ENCODE measurements at regions not wholly inside any gene's neighbourhood (a gene's known extent, or its start where the extent isn't known, plus 50 kb on each side); places are given as distances from the start of the nearest gene placed in this dataset.

DNA sequence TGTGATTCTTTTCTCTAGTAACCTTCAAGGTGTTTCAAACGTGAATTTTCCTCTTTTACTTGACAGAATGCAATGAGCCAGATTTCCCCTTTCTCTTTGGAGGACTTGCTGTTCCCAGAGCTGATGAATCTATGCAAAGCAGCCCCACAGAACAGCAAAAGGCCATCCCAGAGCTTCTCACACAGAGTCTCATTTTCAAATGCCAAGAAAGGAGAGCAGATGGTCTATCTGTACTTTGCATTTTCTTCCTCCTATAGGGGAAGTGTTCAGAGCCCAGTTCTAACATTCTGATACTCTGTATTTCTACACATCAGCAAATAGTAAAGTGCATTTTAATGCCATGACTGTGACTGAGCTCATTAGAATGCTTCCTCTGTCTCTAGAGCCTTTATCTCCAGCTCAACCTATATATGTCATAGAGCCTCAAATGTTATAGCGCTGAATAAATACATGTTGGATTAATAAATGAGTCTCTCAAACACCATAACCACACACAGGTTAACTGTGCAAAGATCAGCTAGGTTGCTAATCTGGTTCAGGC, 81.8 kb upstream of the EYA4 start:
- TF ChIP-seq, protein P1, sequence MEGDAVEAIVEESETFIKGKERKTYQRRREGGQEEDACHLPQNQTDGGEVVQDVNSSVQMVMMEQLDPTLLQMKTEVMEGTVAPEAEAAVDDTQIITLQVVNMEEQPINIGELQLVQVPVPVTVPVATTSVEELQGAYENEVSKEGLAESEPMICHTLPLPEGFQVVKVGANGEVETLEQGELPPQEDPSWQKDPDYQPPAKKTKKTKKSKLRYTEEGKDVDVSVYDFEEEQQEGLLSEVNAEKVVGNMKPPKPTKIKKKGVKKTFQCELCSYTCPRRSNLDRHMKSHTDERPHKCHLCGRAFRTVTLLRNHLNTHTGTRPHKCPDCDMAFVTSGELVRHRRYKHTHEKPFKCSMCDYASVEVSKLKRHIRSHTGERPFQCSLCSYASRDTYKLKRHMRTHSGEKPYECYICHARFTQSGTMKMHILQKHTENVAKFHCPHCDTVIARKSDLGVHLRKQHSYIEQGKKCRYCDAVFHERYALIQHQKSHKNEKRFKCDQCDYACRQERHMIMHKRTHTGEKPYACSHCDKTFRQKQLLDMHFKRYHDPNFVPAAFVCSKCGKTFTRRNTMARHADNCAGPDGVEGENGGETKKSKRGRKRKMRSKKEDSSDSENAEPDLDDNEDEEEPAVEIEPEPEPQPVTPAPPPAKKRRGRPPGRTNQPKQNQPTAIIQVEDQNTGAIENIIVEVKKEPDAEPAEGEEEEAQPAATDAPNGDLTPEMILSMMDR (IDR thresholded peaks at IDR 0.05) = no peak
- no peak for TF ChIP-seq POLR2A (IDR thresholded peaks at IDR 0.05)
